Adrenal gland (tissue), 9 donors: ENCODE measurements at regions not wholly inside any gene's neighbourhood (a gene's known extent, or its start where the extent isn't known, plus 50 kb on each side); places are given as distances from the start of the nearest gene placed in this dataset.

Experiments used
- DNase-seq, 7 donors: peaks; one replicate each; pipeline ENCODE4 v3.0.0-alpha.2; 2019 to 2020
- H3K27ac ChIP-seq, 5 donors: fragments of 200-600 bp; sonication (generic) in 4 of 5; 1 replicate in 3 of 5; 2 replicates in 2 of 5; pipeline versions ENCODE4 v1.5.1 to v1.8.0; 2016 to 2020; ENCODE audit warnings: mild to moderate bottlenecking in 1 of 5
- H3K27me3 ChIP-seq: fragments of 200-600 bp; 2 replicates; pipeline ENCODE4 v1.8.0; 2021
- H3K36me3 ChIP-seq, 2 donors: fragments of 200-600 bp; replicated peaks in 1 of 2; 1 replicate in 1 of 2; 2 replicates in 1 of 2; pipeline versions ENCODE4 v1.5.1 to v1.8.0; 2018 to 2022
- H3K4me1 ChIP-seq, 2 donors: fragments of 200-600 bp; replicated peaks in 1 of 2; 1 replicate in 1 of 2; 2 replicates in 1 of 2; pipeline versions ENCODE4 v1.5.1 to v1.8.0; 2018 to 2021
- H3K4me3 ChIP-seq, 4 donors: fragments of 200-600 bp; sonication (generic) in 3 of 4; one replicate each; pipeline ENCODE4 v1.5.1; 2016 to 2018
- H3K9me3 ChIP-seq, 3 donors: fragments of 200-600 bp; sonication (generic) in 1 of 3; replicated peaks in 1 of 3; 1 replicate in 2 of 3; 2 replicates in 1 of 3; pipeline versions ENCODE4 v1.5.1 to v1.8.0; 2016 to 2021
- CTCF ChIP-seq, 6 experiments: fragments of 450-650 bp in 4 of 6; fragments of 200-600 bp in 2 of 6; sonication (generic) in 1 of 6; IDR thresholded peaks; 1 replicate in 5 of 6; 2 replicates in 1 of 6; pipeline versions ENCODE4 v1.5.1 to v1.8.0; 2016 to 2021; ENCODE audit warnings: antibody characterized with exemption in 6 of 6, mild to moderate bottlenecking in 2 of 6, moderate library complexity in 1 of 6
- POLR2A ChIP-seq, 2 donors: fragments of 450-650 bp; IDR thresholded peaks; one replicate each; pipeline ENCODE4 v1.6.1; 2017; ENCODE audit warnings: antibody characterized with exemption in 2 of 2, mild to moderate bottlenecking in 2 of 2, moderate library complexity in 1 of 2
- WGBS, 4 donors: extraction: QIAGEN DNeasy Blood & Tissue Kit in 2 of 4; methylation state at CpG; one replicate each; pipeline versions ENCODE4 v1.1.5 to v1.1.7; 2013 to 2017; 5-methylcytosine and 5-hydroxymethylcytosine counted together
- intact Hi-C, 2 donors: fragments of 100-400 bp; cut with DNase I; formaldehyde crosslinking; loops; one replicate each; pipeline versions ENCODE4 v1.14.1 to v1.15.0; 2022 to 2023
- donor health status: healthy with polysubstance abuse.
- donor health status: Bipolar disorder and iron deficiency.
- donor health status: DM: yes; HTN: yes; CAD: no.
- donor health status: DM: no; HTN: no; CAD: no.
- donor health status: DM: no; HTN: no; CAD: no.

- H3K4me1 ChIP-seq, result no peaks in the 10 kb centered on the region
- no peak overlapping the region for H3K4me3 ChIP-seq
- TF ChIP-seq CTCF (IDR thresholded peaks at IDR 0.05), result no peak
- no peak for TF ChIP-seq POLR2A (IDR thresholded peaks at IDR 0.05)
- H3K27me3 ChIP-seq, result no peaks in the 10 kb centered on the region
- H3K36me3 ChIP-seq, result no peaks in the 10 kb centered on the region
- H3K9me3 ChIP-seq, result no peaks in the 10 kb centered on the region
- no peak overlapping the region for H3K27ac ChIP-seq
- WGBS, 4 donors, result 57 to 74% (median 68%) methylated on average over 5 of the region's 5 CpGs
- intact Hi-C loops, result no loop called here
- no peak for DNase-seq
These were observed 368.8 kb upstream of the SASH1 start for GRCh38 chr6:147973806-147974205.

GRCh38 chr6:147974376-147974775 lies 368.3 kb upstream of the SASH1 start:
- H3K36me3 ChIP-seq, result no peaks in the 10 kb centered on the region
- DNase-seq, result no peak
- no peak overlapping the region for H3K4me3 ChIP-seq
- no peaks in the 10 kb centered on the region for H3K27me3 ChIP-seq
- H3K9me3 ChIP-seq, result no peaks in the 10 kb centered on the region
- no peak overlapping the region for H3K27ac ChIP-seq
- intact Hi-C loops, result no loop called here
- H3K4me1 ChIP-seq, result no peaks in the 10 kb centered on the region
- 72 to 87% (median 80%) methylated on average over 4 of the region's 4 CpGs for WGBS, 4 donors
- no peak for TF ChIP-seq CTCF (IDR thresholded peaks at IDR 0.05)
- no peak for TF ChIP-seq POLR2A (IDR thresholded peaks at IDR 0.05)

DNA sequence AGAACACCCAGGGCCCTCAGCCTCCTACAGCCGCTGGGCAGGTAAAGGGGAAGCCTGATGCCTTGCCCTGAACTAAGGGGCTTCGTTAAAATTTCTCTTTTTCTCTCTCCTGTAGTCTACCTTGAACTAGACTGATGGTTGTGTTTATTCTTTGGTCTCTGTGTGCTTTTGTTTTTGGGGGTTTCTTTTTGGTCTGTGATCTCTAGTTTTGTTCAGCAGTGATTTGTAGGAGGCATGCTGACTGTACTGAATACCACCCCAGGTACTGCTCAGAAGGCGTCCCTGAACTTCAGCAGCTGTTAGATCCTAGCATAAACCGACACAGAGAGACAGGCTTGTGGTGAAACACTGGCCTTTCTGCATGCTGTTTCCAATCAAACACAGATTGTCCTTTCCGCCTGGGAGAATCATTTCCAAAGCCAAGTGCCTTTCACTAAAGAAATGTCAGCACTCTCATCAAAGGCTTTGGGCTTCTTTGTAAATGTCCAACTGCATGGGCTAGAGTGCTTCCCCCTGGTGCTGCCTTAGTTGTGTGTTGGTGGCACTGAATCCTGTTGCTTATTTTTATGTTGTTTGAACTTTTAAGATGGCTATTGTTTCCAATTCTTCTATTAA lies 364.7 kb upstream of the SASH1 start:
- no peaks in the 10 kb centered on the region for H3K4me1 ChIP-seq
- 73 to 78% (median 76%) methylated on average over 5 of the region's 5 CpGs for WGBS, 4 donors
- no peaks in the 10 kb centered on the region for H3K9me3 ChIP-seq
- H3K36me3 ChIP-seq, result no peaks in the 10 kb centered on the region
- no peak for TF ChIP-seq CTCF (IDR thresholded peaks at IDR 0.05)
- TF ChIP-seq POLR2A (IDR thresholded peaks at IDR 0.05), result no peak
- intact Hi-C loops, result no loop called here
- no peak overlapping the region for H3K4me3 ChIP-seq
- no peak for DNase-seq
- H3K27ac ChIP-seq, result no peak overlapping the region
- H3K27me3 ChIP-seq, result no peaks in the 10 kb centered on the region

DNA sequence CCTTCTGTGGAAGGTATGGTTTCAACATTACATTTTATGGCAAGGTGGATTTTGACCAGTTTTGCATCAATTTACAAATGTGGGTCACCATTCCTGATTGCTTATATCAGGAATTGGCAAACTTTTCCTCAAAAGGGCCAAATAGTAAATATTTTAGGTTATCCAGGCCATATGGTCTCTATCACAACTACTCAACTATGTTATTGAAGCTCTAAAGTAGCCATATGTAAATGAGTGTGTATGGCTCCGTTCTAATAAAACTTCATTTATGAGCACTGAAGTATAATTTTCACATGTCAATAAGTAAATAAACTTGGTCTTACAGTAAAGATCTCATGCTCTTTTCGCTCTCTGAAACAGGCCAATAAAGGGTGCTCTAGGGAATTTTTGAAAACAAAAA lies 362.7 kb upstream of the SASH1 start:
- 80 to 92% (median 89%) methylated on average over 2 of the region's 2 CpGs for WGBS, 4 donors
- no peaks in the 10 kb centered on the region for H3K9me3 ChIP-seq
- H3K27ac ChIP-seq, result no peak overlapping the region
- H3K4me3 ChIP-seq, result no peak overlapping the region
- H3K27me3 ChIP-seq, result no peaks in the 10 kb centered on the region
- intact Hi-C loops, result no loop called here
- H3K36me3 ChIP-seq, result no peaks in the 10 kb centered on the region
- DNase-seq, result no peak
- H3K4me1 ChIP-seq, result no peaks in the 10 kb centered on the region
- TF ChIP-seq POLR2A (IDR thresholded peaks at IDR 0.05), result no peak
- no peak for TF ChIP-seq CTCF (IDR thresholded peaks at IDR 0.05)
